Caco-2 (cell line): ENCODE measurements at regions not wholly inside any gene's neighbourhood (a gene's known extent, or its start where the extent isn't known, plus 50 kb on each side); places are given as distances from the start of the nearest gene placed in this dataset.

ENCODE experiments used
- BruUV-seq: library from RNA; stranded (reverse); fragments of 400-500 nt; replicated peaks from 2 replicates; lab custom pipeline; 2021; lab: Mats Ljungman, UMichigan
- CTCF ChIA-PET: fragments of 300-600 bp; sonication (Branson Sonifier 250); formaldehyde crosslinking; loops from one replicate; lab custom pipeline; 2022; ENCODE audit warnings: antibody characterized with exemption; lab: Charles Lee
- POLR2A ChIA-PET: fragments of 300-600 bp; sonication (Branson Sonifier 250); formaldehyde crosslinking; loops from one replicate; lab custom pipeline; 2022; ENCODE audit warnings: antibody characterized with exemption; lab: Charles Lee
- DNase-seq, 2 experiments: peaks; one replicate each; pipeline versions ENCODE4 v3.0.0 to v3.0.0-alpha.2; 2020 to 2022
- H3K27me3 ChIP-seq: replicated peaks from 2 replicates; pipeline ENCODE4 v1.6.0; 2011; ENCODE audit warnings: low read length; ENCODE audit not compliant: control insufficient read depth, insufficient read depth
- H3K36me3 ChIP-seq: 2 replicates; pipeline ENCODE4 v1.5.1; 2011; ENCODE audit warnings: low read length; ENCODE audit not compliant: control insufficient read depth, insufficient read depth
- H3K4me1 ChIP-seq: fragments of 250-450 bp; sonication (Bioruptor Pico); 2 replicates; pipeline ENCODE4 v1.5.1; 2020; ENCODE audit warnings: mild to moderate bottlenecking
- H3K4me3 ChIP-seq: 2 replicates; pipeline ENCODE4 v1.5.1; 2011; ENCODE audit warnings: low read depth, mild to moderate bottlenecking, control low read depth, low read length
- H3K9me3 ChIP-seq: fragments of 250-450 bp; sonication (Bioruptor Pico); 2 replicates; pipeline ENCODE4 v1.5.1; 2020; ENCODE audit warnings: mild to moderate bottlenecking, moderate library complexity
- H3K27ac Mint-ChIP-seq: one replicate; pipeline ENCODE4 v1.8.0; 2022; ENCODE audit warnings: mixed read lengths; ENCODE audit not compliant: unreplicated experiment
- H3K27me3 Mint-ChIP-seq: one replicate; pipeline ENCODE4 v1.8.0; 2022; ENCODE audit warnings: mixed read lengths; ENCODE audit not compliant: insufficient read depth, unreplicated experiment
- H3K36me3 Mint-ChIP-seq: one replicate; pipeline ENCODE4 v1.8.0; 2022; ENCODE audit warnings: mild to moderate bottlenecking, mixed read lengths; ENCODE audit not compliant: insufficient read depth, unreplicated experiment
- H3K4me1 Mint-ChIP-seq: one replicate; pipeline ENCODE4 v1.8.0; 2022; ENCODE audit warnings: low read depth, mixed read lengths; ENCODE audit not compliant: unreplicated experiment
- H3K4me3 Mint-ChIP-seq: one replicate; pipeline ENCODE4 v1.8.0; 2022; ENCODE audit warnings: mild to moderate bottlenecking, moderate library complexity, mixed read lengths; ENCODE audit not compliant: unreplicated experiment
- H3K9me3 Mint-ChIP-seq: one replicate; pipeline ENCODE4 v1.8.0; 2022; ENCODE audit warnings: mixed read lengths; ENCODE audit not compliant: unreplicated experiment
- intact Hi-C: fragments of 100-400 bp; cut with micrococcal nuclease; formaldehyde crosslinking; loops from one replicate; pipeline ENCODE4 v1.10.0; 2022; ENCODE audit not compliant: unreplicated experiment
- TF ChIP-seq, protein P1 (sequence below), 2 experiments: fragments of 200-600 bp in 1 of 2; IDR thresholded peaks; 1 replicate in 1 of 2; 2 replicates in 1 of 2; pipeline versions ENCODE4 v1.5.1 to v1.8.0; 2011 to 2022; ENCODE audit warnings: antibody characterized with exemption in 1 of 2, control low read depth in 1 of 2, inconsistent platforms in 1 of 2, low read depth in 1 of 2, low read length in 1 of 2, mild to moderate bottlenecking in 1 of 2, moderate library complexity in 1 of 2; ENCODE audit not compliant: insufficient read depth in 1 of 2, severe bottlenecking in 1 of 2, unreplicated experiment in 1 of 2

- ChIA-PET CTCF (no interaction called here), POLR2A (no interaction called here)
- intact Hi-C loops = no loop called here
- H3K4me3 ChIP-seq = no peak overlapping the region
- peaks cover 15% of the 10 kb centered on the region for H3K4me1 ChIP-seq
- Mint-ChIP-seq H3K4me3 (no peak overlapping the region), H3K4me1 (peaks cover 20% of the 10 kb centered on the region), H3K36me3 (peaks cover 7% of the 10 kb centered on the region), H3K27ac (no peak overlapping the region), H3K9me3 (peaks cover 29% of the 10 kb centered on the region), H3K27me3 (peaks cover 5% of the 10 kb centered on the region)
- no peaks in the 10 kb centered on the region for H3K36me3 ChIP-seq
- TF ChIP-seq, protein P1, sequence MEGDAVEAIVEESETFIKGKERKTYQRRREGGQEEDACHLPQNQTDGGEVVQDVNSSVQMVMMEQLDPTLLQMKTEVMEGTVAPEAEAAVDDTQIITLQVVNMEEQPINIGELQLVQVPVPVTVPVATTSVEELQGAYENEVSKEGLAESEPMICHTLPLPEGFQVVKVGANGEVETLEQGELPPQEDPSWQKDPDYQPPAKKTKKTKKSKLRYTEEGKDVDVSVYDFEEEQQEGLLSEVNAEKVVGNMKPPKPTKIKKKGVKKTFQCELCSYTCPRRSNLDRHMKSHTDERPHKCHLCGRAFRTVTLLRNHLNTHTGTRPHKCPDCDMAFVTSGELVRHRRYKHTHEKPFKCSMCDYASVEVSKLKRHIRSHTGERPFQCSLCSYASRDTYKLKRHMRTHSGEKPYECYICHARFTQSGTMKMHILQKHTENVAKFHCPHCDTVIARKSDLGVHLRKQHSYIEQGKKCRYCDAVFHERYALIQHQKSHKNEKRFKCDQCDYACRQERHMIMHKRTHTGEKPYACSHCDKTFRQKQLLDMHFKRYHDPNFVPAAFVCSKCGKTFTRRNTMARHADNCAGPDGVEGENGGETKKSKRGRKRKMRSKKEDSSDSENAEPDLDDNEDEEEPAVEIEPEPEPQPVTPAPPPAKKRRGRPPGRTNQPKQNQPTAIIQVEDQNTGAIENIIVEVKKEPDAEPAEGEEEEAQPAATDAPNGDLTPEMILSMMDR (IDR thresholded peaks at IDR 0.05; ENCODE audit: insufficient read depth in 1 of 2, low read depth in 1 of 2, low read length in 1 of 2, severe bottlenecking in 1 of 2, unreplicated experiment in 1 of 2) = no peak
- H3K27me3 ChIP-seq = no peaks in the 10 kb centered on the region
- no peak for DNase-seq
- H3K9me3 ChIP-seq = peaks cover 8% of the 10 kb centered on the region
- no TSS peak for BruUV-seq
Measured at GRCh38 chr1:214980921-214981320, 101.6 kb upstream of the KCNK2 start.

DNA sequence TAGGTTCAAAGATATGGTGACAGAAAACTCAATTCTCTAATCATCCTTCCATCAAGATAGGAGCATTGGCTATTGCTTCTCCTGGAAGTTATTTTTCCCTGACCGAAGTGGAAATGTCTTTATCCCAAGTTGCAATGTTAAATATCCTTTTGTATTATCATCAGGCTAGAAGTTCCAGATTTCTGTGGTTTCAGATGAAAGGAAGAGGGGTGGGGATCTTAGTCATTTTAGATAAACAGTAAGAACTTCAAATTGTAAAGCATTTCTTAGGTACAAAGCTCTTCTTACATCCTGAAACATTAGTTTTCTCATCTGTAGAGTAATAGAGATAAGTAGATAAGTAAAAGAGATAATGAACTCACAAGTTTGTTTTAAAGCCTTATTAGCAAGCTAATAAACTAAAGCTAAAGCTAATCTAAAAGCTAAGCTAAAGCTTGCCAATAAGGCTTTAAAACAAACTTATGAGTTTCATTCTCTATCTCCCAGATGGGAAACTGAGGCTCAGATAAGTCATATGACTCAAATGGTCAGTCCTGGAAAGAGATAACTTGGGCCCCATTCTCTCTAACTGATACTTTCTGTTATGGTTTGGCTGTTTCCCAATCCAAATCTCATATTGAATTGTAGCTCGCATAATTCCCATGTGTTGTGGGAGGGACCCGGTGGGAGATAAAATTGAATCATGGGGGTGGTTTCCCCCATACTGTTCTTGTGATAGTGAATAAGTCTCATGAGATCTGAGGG is 99.2 kb upstream of the KCNK2 start:
- no peaks in the 10 kb centered on the region for H3K36me3 ChIP-seq
- TF ChIP-seq, protein P1 (IDR thresholded peaks at IDR 0.05; ENCODE audit: insufficient read depth in 1 of 2, low read depth in 1 of 2, low read length in 1 of 2, severe bottlenecking in 1 of 2, unreplicated experiment in 1 of 2) = no peak
- CTCF ChIA-PET = no interaction called here
- Mint-ChIP-seq H3K9me3 (peaks cover 28% of the 10 kb centered on the region), H3K4me1 (peaks cover 20% of the 10 kb centered on the region), H3K36me3 (peaks cover 7% of the 10 kb centered on the region), H3K27me3 (peaks cover 11% of the 10 kb centered on the region), H3K4me3 (no peak overlapping the region), H3K27ac (peak overlapping the region; percentile 51)
- no TSS peak for BruUV-seq
- peaks cover 15% of the 10 kb centered on the region for H3K4me1 ChIP-seq
- POLR2A ChIA-PET = no interaction called here
- intact Hi-C loops = loop anchor here (2.0 kb wide), 1 partner anchor 20 kb away; no protein-coding TSS in a partner anchor
- peaks cover 8% of the 10 kb centered on the region for H3K9me3 ChIP-seq
- H3K27me3 ChIP-seq = no peaks in the 10 kb centered on the region
- DNase-seq = peak in 1 of 2 experiments; percentile 18
- no peak overlapping the region for H3K4me3 ChIP-seq

DNA sequence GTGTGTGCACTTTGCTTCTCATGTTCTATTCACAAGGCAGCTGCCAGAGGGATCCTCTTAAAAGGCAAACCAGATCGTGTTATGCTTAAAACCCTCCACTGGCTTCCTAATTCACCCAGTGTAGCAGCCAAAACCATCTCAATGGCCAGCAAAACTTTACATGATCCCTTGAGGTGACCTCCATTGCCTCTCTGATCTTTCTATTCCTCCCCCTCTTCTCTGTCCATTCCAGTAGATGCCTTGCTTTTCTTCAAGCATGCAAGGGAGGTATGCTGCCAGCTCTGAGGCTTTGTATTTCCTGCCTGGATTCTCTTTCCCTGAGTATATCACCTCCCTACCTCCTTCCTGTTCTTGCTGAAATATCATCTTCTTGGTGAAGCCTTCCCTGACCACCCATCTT is 93.2 kb upstream of the KCNK2 start:
- TF ChIP-seq, protein P1 (IDR thresholded peaks at IDR 0.05; ENCODE audit: insufficient read depth in 1 of 2, low read depth in 1 of 2, low read length in 1 of 2, severe bottlenecking in 1 of 2, unreplicated experiment in 1 of 2) = no peak
- Mint-ChIP-seq H3K27ac (no peak overlapping the region), H3K4me1 (peaks cover under 1% of the 10 kb centered on the region), H3K9me3 (peaks cover 22% of the 10 kb centered on the region), H3K36me3 (no peaks in the 10 kb centered on the region), H3K4me3 (no peak overlapping the region), H3K27me3 (peaks cover 18% of the 10 kb centered on the region)
- POLR2A ChIA-PET = no interaction called here
- Histone ChIP-seq H3K36me3 (no peaks in the 10 kb centered on the region), H3K4me3 (no peak overlapping the region), H3K9me3 (peaks cover 7% of the 10 kb centered on the region), H3K4me1 (no peaks in the 10 kb centered on the region), H3K27me3 (no peaks in the 10 kb centered on the region)
- no TSS peak for BruUV-seq
- CTCF ChIA-PET = no interaction called here
- intact Hi-C loops = no loop called here
- DNase-seq = no peak
